K562 (cell line): ENCODE measurements at regions not wholly inside any gene's neighbourhood (a gene's known extent, or its start where the extent isn't known, plus 50 kb on each side); places are given as distances from the start of the nearest gene placed in this dataset.

Experiments used
- ATAC-seq: fragments of 200-7000 bp; cut with Tn5 transposase; 3 replicates; pipeline ENCODE4 v1.9.1; 2020; ENCODE audit warnings: moderate library complexity
- BruUV-seq: library from RNA; stranded (reverse); fragments of 400-500 nt; replicated peaks from 2 replicates; lab custom pipeline; 2021; lab: Mats Ljungman, UMichigan
- CTCF ChIA-PET: fragments of 300-600 bp; formaldehyde crosslinking; extraction: SDS; loops from one replicate; lab custom pipeline; 2021; ENCODE audit warnings: low intra/inter-chr PET ratio; lab: Yijun Ruan, JAX
- POLR2A ChIA-PET: fragments of 300-600, 350-650 bp; sonication (Branson Sonifier 250); formaldehyde crosslinking; extraction: SDS; loops from one replicate; lab custom pipeline; 2021; ENCODE audit warnings: antibody characterized with exemption, inconsistent platforms; lab: Yijun Ruan, JAX
- DNase-seq, 4 experiments: peaks; one replicate each; pipeline versions ENCODE4 v3.0.0 to v3.0.0-alpha.2; 2011 to 2018; ENCODE audit warnings: low spot score in 3 of 4, mixed read lengths in 3 of 4; ENCODE audit errors: extremely low read depth in 1 of 4
- FAIRE-seq: peaks from 2 replicates; lab custom pipeline; 2011; peaks lifted over from hg19 to GRCh38; lab: Jason Lieb, UNC
- H2AFZ ChIP-seq: 2 replicates; pipeline ENCODE4 v1.6.0; 2011; ENCODE audit warnings: low read depth, low read length, control low read depth, inconsistent platforms
- H3K27ac ChIP-seq: fragments of 200-600 bp; 3 replicates; pipeline ENCODE4 v1.8.0; 2011; ENCODE audit warnings: low read depth, mild to moderate bottlenecking, control low read depth, inconsistent platforms, low read length, moderate library complexity, mixed read lengths; ENCODE audit errors: extremely low read depth
- H3K27me3 ChIP-seq, 2 experiments: fragments of 300-600 bp in 1 of 2; 2 replicates in 1 of 2; 3 replicates in 1 of 2; pipeline versions ENCODE4 v1.6.0 to v1.8.0; 2011; ENCODE audit warnings: inconsistent platforms in 2 of 2, low read length in 2 of 2, mild to moderate bottlenecking in 1 of 2, mixed read lengths in 1 of 2, moderate library complexity in 1 of 2; ENCODE audit not compliant: control insufficient read depth in 2 of 2, insufficient read depth in 2 of 2
- H3K36me3 ChIP-seq: fragments of 300-600 bp; 3 replicates; pipeline ENCODE4 v1.8.0; 2011; ENCODE audit warnings: mild to moderate bottlenecking, low read length, inconsistent platforms; ENCODE audit not compliant: control insufficient read depth, insufficient read depth
- H3K4me1 ChIP-seq, 2 experiments: fragments of 200-600 bp in 1 of 2; replicated peaks in 1 of 2; 2 replicates in 1 of 2; 3 replicates in 1 of 2; pipeline versions ENCODE4 v1.5.1 to v1.8.0; 2011; ENCODE audit warnings: inconsistent platforms in 2 of 2, low read length in 2 of 2, mild to moderate bottlenecking in 1 of 2, mixed read lengths in 1 of 2, moderate library complexity in 1 of 2; ENCODE audit not compliant: control insufficient read depth in 2 of 2, insufficient read depth in 2 of 2
- H3K4me2 ChIP-seq: 2 replicates; pipeline ENCODE4 v1.6.1; 2011; ENCODE audit warnings: low read length, control low read depth, inconsistent platforms, mixed read lengths; ENCODE audit not compliant: insufficient read depth
- H3K4me3 ChIP-seq: fragments of 200-600 bp; sonication (generic), shearing (Covaris generic); 2 replicates; pipeline ENCODE4 v1.5.1; 2016; ENCODE audit warnings: control low read depth, inconsistent platforms
- H3K79me2 ChIP-seq: fragments of 200-600 bp; 3 replicates; pipeline ENCODE4 v1.8.0; 2011; ENCODE audit warnings: low read length, inconsistent platforms; ENCODE audit not compliant: control insufficient read depth, insufficient read depth
- H3K9ac ChIP-seq, 2 experiments: 2 replicates each; pipeline versions ENCODE4 v1.6.0 to v1.6.1; 2011; ENCODE audit warnings: low read depth in 2 of 2, low read length in 2 of 2, control low read depth in 1 of 2, inconsistent platforms in 1 of 2, mild to moderate bottlenecking in 1 of 2, mixed read lengths in 1 of 2; ENCODE audit not compliant: insufficient read depth in 1 of 2
- H3K9me1 ChIP-seq: one replicate; pipeline ENCODE4 v1.6.0; 2011; ENCODE audit warnings: inconsistent platforms, mild to moderate bottlenecking, low read length, moderate library complexity; ENCODE audit not compliant: control insufficient read depth, insufficient read depth
- H3K9me3 ChIP-seq: replicated peaks from 2 replicates; pipeline ENCODE4 v1.5.1; 2011; ENCODE audit warnings: low read depth, low read length, inconsistent platforms; ENCODE audit not compliant: control insufficient read depth, insufficient read depth
- H4K20me1 ChIP-seq: replicated peaks from 2 replicates; pipeline ENCODE4 v1.6.1; 2011; ENCODE audit warnings: low read length, inconsistent platforms, mixed read lengths; ENCODE audit not compliant: control insufficient read depth, insufficient read depth
- CBX5 ChIP-seq: IDR thresholded peaks from 2 replicates; pipeline ENCODE4 v1.6.1; 2014; ENCODE audit warnings: low read depth, borderline replicate concordance
- FIP1L1 ChIP-seq: fragments of 200-400 bp; formaldehyde crosslinking; IDR thresholded peaks from 2 replicates; pipeline ENCODE4 v1.6.1; 2018; ENCODE audit warnings: mild to moderate bottlenecking, low read depth, low read length; ENCODE audit not compliant: poor library complexity, severe bottlenecking
- MYNN ChIP-seq, 2 experiments: sonication (generic); formaldehyde crosslinking in 1 of 2; IDR thresholded peaks; 2 replicates each; pipeline versions ENCODE4 v1.5.0 to v1.6.1; 2016 to 2020; ENCODE audit warnings: antibody characterized with exemption in 1 of 2, missing genetic modification reagents in 1 of 2
- NCOA2 ChIP-seq, 2 experiments: fragments of 450-650 bp; IDR thresholded peaks; 2 replicates each; pipeline ENCODE4 v1.6.1; 2018; ENCODE audit warnings: mild to moderate bottlenecking in 2 of 2, moderate library complexity in 1 of 2; ENCODE audit not compliant: partially characterized antibody in 2 of 2
- OTX1 ChIP-seq: fragments of 450-650 bp; formaldehyde crosslinking; IDR thresholded peaks from 2 replicates; pipeline ENCODE4 v1.4.0; 2022; ENCODE audit warnings: mild to moderate bottlenecking
- PKNOX1 ChIP-seq: fragments of 450-650 bp; IDR thresholded peaks from 2 replicates; pipeline ENCODE4 v1.6.1; 2016
- POLR2A ChIP-seq: fragments of 450-650 bp; conservative IDR thresholded peaks from 2 replicates; pipeline ENCODE4 v1.6.1; 2016
- POLR2H ChIP-seq: IDR thresholded peaks from 2 replicates; pipeline ENCODE4 v1.6.1; 2016; ENCODE audit warnings: missing genetic modification characterization, low read depth, mild to moderate bottlenecking, control low read depth, missing compliant biosample characterization, moderate library complexity
- RBM34 ChIP-seq: fragments of 200-400 bp; formaldehyde crosslinking; IDR thresholded peaks from 2 replicates; pipeline ENCODE4 v1.6.1; 2018; ENCODE audit warnings: low read length, borderline replicate concordance; ENCODE audit not compliant: insufficient read depth
- ZNF174 ChIP-seq: fragments of 250-450 bp; sonication (Bioruptor Pico); IDR thresholded peaks from 2 replicates; pipeline ENCODE4 v1.4.0; 2020; ENCODE audit warnings: mild to moderate bottlenecking
- WGBS: fragments of 100-300 bp; shearing (Covaris generic); methylation state at CpG from one replicate; pipeline ENCODE4 v1.1.6; 2016; ENCODE audit warnings: low coverage, mixed read lengths; ENCODE audit not compliant: insufficient coverage; ENCODE audit errors: missing lambda C conversion rate; 5-methylcytosine and 5-hydroxymethylcytosine counted together
- in situ Hi-C: fragments of 300-500 bp; cut with MboI; formaldehyde crosslinking; loops from 4 replicates; pipeline ENCODE4 v1.15.0; 2018; ENCODE audit warnings: inconsistent platforms, mixed read lengths
- intact Hi-C: fragments of 100-400 bp; cut with micrococcal nuclease; formaldehyde crosslinking; loops from 2 replicates; pipeline ENCODE4 v1.14.2; 2022
- TF ChIP-seq, protein P1 (sequence below): fragments of 250-450 bp; sonication (Bioruptor Pico); IDR thresholded peaks from 2 replicates; pipeline ENCODE4 v1.4.0; 2020
- TF ChIP-seq, protein P2 (sequence below): sonication (generic); formaldehyde crosslinking; IDR thresholded peaks from 2 replicates; pipeline ENCODE4 v1.8.1; 2023; ENCODE audit warnings: mild to moderate bottlenecking, missing genetic modification reagents

DNA sequence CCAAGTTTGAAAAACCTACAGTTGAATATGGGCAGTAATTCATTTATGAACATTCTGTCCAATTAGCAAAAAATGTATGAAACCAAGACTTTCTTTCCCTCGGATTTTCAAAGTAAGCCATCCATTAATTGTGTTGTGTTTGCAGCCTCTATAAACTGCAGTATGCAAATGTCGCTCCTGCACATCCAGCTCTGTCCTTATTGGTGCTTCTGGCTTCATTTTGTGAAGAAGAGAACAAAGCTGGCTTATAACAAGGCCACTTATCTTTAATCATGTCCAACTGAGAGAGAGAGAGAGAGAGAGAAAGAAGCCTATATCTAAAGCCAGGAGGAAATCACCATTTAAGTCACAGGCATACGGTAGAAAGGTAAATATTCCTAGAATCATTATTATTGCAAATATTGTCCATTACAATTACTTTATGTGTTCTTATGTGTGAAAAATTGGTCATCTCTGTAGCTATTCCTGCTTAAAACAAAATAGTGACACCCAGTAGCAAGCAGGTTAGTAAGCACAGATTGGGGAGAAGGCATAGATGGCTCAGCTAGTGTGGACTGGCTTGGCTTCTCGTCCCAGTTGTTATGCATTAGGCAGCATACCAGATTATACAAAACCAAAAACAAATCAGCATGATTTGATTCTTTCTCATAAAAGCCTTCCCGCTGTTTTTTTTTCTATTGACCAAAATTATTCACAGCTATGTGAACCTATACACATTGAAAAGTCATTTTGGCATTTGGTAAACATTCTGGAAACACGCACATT lies 726.4 kb upstream of the SOX11 start:
- POLR2A ChIA-PET: no interaction called here
- Histone ChIP-seq H3K4me3 (no peak overlapping the region), H2AFZ (no peak overlapping the region), H3K79me2 (no peaks in the 10 kb centered on the region), H3K9me3 (no peaks in the 10 kb centered on the region), H4K20me1 (no peaks in the 10 kb centered on the region), H3K9ac (no peak overlapping the region), H3K27ac (no peak overlapping the region), H3K9me1 (no peaks in the 10 kb centered on the region), H3K27me3 (no peaks in the 10 kb centered on the region), H3K4me2 (no peak overlapping the region), H3K4me1 (no peaks in the 10 kb centered on the region), H3K36me3 (no peaks in the 10 kb centered on the region)
- DNase-seq (no peak), ATAC-seq (no peak), FAIRE-seq (no peak)
- WGBS: 2% methylated on average over 6 of the region's 6 CpGs
- in situ Hi-C loops (no loop called here), intact Hi-C loops (no loop called here)
- no TSS peak for BruUV-seq
- CTCF ChIA-PET: no interaction called here
- TF ChIP-seq POLR2A (no peak), OTX1 (no peak), MYNN (IDR thresholded peaks at IDR 0.05) (no peak), MYNN (CRISPR knock-in tag; IDR thresholded peaks at IDR 0.05) (no peak), CBX5 (no peak), PKNOX1 (no peak), RBM34 (no peak), ZNF174 (CRISPR knock-in tag) (no peak), FIP1L1 (no peak), NCOA2 (IDR thresholded peaks at IDR 0.05; ENCODE audit: partially characterized antibody in 2 of 2) (no peak), POLR2H (tag) (no peak)
- TF ChIP-seq, protein P1, sequence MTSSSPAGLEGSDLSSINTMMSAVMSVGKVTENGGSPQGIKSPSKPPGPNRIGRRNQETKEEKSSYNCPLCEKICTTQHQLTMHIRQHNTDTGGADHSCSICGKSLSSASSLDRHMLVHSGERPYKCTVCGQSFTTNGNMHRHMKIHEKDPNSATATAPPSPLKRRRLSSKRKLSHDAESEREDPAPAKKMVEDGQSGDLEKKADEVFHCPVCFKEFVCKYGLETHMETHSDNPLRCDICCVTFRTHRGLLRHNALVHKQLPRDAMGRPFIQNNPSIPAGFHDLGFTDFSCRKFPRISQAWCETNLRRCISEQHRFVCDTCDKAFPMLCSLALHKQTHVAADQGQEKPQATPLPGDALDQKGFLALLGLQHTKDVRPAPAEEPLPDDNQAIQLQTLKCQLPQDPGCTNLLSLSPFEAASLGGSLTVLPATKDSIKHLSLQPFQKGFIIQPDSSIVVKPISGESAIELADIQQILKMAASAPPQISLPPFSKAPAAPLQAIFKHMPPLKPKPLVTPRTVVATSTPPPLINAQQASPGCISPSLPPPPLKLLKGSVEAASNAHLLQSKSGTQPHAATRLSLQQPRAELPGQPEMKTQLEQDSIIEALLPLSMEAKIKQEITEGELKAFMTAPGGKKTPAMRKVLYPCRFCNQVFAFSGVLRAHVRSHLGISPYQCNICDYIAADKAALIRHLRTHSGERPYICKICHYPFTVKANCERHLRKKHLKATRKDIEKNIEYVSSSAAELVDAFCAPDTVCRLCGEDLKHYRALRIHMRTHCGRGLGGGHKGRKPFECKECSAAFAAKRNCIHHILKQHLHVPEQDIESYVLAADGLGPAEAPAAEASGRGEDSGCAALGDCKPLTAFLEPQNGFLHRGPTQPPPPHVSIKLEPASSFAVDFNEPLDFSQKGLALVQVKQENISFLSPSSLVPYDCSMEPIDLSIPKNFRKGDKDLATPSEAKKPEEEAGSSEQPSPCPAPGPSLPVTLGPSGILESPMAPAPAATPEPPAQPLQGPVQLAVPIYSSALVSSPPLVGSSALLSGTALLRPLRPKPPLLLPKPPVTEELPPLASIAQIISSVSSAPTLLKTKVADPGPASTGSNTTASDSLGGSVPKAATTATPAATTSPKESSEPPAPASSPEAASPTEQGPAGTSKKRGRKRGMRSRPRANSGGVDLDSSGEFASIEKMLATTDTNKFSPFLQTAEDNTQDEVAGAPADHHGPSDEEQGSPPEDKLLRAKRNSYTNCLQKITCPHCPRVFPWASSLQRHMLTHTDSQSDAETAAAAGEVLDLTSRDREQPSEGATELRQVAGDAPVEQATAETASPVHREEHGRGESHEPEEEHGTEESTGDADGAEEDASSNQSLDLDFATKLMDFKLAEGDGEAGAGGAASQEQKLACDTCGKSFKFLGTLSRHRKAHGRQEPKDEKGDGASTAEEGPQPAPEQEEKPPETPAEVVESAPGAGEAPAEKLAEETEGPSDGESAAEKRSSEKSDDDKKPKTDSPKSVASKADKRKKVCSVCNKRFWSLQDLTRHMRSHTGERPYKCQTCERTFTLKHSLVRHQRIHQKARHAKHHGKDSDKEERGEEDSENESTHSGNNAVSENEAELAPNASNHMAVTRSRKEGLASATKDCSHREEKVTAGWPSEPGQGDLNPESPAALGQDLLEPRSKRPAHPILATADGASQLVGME: no peak
- TF ChIP-seq, protein P2, sequence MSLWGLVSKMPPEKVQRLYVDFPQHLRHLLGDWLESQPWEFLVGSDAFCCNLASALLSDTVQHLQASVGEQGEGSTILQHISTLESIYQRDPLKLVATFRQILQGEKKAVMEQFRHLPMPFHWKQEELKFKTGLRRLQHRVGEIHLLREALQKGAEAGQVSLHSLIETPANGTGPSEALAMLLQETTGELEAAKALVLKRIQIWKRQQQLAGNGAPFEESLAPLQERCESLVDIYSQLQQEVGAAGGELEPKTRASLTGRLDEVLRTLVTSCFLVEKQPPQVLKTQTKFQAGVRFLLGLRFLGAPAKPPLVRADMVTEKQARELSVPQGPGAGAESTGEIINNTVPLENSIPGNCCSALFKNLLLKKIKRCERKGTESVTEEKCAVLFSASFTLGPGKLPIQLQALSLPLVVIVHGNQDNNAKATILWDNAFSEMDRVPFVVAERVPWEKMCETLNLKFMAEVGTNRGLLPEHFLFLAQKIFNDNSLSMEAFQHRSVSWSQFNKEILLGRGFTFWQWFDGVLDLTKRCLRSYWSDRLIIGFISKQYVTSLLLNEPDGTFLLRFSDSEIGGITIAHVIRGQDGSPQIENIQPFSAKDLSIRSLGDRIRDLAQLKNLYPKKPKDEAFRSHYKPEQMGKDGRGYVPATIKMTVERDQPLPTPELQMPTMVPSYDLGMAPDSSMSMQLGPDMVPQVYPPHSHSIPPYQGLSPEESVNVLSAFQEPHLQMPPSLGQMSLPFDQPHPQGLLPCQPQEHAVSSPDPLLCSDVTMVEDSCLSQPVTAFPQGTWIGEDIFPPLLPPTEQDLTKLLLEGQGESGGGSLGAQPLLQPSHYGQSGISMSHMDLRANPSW (CRISPR knock-in tag): no peak
